ENCODE measurements at regions not wholly inside any gene's neighbourhood (a gene's known extent, or its start where the extent isn't known, plus 50 kb on each side); places are given as distances from the start of the nearest gene placed in this dataset.

DNA sequence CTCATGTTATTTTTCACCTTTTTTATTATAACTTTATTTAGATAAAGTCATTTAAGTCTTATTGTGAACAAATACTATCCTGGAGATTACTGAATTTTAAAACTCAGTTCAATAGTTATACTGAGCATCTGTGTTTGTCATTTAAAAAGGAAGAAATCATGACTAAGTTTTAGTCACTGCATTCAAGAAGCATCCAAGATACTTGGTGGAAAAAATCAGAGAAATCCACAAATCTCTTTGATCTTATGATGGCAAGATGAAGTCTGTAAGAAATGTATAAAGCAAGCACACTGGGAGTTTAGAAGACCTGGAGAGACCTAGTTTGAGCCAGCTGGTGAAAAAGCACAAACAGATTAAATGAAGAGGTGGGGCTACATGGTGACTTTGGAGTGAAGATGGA lies 529.8 kb upstream of the IGFBP3 start:
- Mint-ChIP-seq H3K4me1 (ENCODE audit: low read depth) (peaks cover 37% of the 10 kb centered on the region), H3K36me3 (ENCODE audit: low read depth) (peaks cover 4% of the 10 kb centered on the region; the same call in 1 of the 2 replicates), H3K27me3 (ENCODE audit: insufficient read depth) (peaks cover 3% of the 10 kb centered on the region; the same call in 1 of the 2 replicates), H3K27ac (no peak overlapping the region; the same call in 1 of the 2 replicates), H3K4me3 (no peak overlapping the region), H3K9me3 (no peaks in the 10 kb centered on the region)
- TF ChIP-seq, protein P1, sequence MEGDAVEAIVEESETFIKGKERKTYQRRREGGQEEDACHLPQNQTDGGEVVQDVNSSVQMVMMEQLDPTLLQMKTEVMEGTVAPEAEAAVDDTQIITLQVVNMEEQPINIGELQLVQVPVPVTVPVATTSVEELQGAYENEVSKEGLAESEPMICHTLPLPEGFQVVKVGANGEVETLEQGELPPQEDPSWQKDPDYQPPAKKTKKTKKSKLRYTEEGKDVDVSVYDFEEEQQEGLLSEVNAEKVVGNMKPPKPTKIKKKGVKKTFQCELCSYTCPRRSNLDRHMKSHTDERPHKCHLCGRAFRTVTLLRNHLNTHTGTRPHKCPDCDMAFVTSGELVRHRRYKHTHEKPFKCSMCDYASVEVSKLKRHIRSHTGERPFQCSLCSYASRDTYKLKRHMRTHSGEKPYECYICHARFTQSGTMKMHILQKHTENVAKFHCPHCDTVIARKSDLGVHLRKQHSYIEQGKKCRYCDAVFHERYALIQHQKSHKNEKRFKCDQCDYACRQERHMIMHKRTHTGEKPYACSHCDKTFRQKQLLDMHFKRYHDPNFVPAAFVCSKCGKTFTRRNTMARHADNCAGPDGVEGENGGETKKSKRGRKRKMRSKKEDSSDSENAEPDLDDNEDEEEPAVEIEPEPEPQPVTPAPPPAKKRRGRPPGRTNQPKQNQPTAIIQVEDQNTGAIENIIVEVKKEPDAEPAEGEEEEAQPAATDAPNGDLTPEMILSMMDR (IDR thresholded peaks at IDR 0.05): no peak
- DNase-seq: no peak

DNA sequence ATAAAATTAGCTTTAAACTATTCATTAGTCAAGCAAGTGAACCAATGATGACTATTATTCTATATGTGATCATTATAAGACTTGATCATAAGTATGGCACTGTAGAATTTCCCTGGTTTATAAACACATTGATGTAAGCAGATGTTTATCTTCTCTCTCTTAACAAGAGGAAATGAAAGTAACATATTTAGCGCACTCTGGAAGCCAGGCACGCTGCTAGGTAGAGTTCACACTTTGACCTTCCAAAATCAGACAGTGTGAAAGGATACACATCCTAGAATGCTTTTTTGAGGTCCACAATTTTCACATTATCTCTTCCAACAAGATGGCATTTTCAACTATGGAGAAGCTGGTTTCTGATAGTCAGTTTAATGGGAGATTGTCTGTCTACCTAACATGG lies 529.4 kb upstream of the IGFBP3 start:
- Mint-ChIP-seq H3K36me3 (ENCODE audit: low read depth) (peaks cover 4% of the 10 kb centered on the region; the same call in 1 of the 2 replicates), H3K27me3 (ENCODE audit: insufficient read depth) (peaks cover 3% of the 10 kb centered on the region; the same call in 1 of the 2 replicates), H3K9me3 (no peaks in the 10 kb centered on the region), H3K27ac (no peak overlapping the region), H3K4me3 (no peak overlapping the region), H3K4me1 (ENCODE audit: low read depth) (peaks cover 32% of the 10 kb centered on the region)
- TF ChIP-seq, protein P1 (IDR thresholded peaks at IDR 0.05): no peak
- DNase-seq: no peak

DNA sequence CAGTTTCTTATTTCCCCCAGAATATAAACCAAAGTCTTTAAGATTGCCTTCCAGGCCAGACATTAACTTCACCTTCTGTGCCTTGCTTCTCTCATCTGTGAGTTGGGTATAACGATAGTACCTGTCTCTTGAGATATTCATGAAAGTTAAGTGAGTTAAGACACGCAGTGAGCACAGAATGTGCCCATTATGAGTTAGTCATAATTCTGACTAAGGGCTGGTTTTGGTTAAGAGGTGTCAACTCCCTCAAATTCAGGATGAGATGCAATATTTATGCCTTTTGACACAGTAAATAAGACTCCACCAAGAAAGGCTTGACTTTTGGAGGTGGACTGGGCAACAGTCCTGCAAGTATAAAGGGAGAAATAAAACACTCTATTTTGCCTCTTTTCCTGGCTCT lies 528.7 kb upstream of the IGFBP3 start:
- Mint-ChIP-seq H3K4me3 (no peak overlapping the region), H3K9me3 (no peaks in the 10 kb centered on the region), H3K36me3 (ENCODE audit: low read depth) (peaks cover 4% of the 10 kb centered on the region; the same call in 1 of the 2 replicates), H3K27me3 (ENCODE audit: insufficient read depth) (peaks cover 3% of the 10 kb centered on the region; the same call in 1 of the 2 replicates), H3K4me1 (ENCODE audit: low read depth) (peaks cover 27% of the 10 kb centered on the region), H3K27ac (no peak overlapping the region)
- DNase-seq: no peak
- TF ChIP-seq, protein P1 (IDR thresholded peaks at IDR 0.05): no peak

DNA sequence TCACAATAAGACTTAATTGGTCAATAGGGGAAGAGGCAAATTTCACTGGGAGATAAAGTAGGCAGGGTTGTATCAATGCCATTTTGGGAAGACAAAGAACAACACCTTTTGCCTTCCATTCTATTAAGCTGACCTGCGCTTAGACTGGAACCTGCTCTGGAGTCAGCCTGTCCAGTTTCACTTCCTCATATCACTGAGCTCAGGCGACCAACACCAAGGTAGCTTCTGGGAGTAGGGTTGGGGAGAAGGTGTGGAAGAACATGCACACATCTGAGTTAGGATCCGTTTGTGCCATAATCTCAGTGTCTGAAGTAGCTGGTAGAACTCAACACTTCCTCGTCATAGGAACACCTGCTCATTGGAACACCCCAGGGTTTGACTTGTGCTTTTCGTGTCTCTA lies 527.4 kb upstream of the IGFBP3 start:
- no peak for DNase-seq
- Mint-ChIP-seq H3K27me3 (ENCODE audit: insufficient read depth) (peaks cover 3% of the 10 kb centered on the region), H3K36me3 (ENCODE audit: low read depth) (no peaks in the 10 kb centered on the region), H3K9me3 (no peaks in the 10 kb centered on the region), H3K4me3 (no peak overlapping the region), H3K4me1 (ENCODE audit: low read depth) (peaks cover 34% of the 10 kb centered on the region), H3K27ac (no peak overlapping the region)
- TF ChIP-seq, protein P1 (IDR thresholded peaks at IDR 0.05): no peak

DNA sequence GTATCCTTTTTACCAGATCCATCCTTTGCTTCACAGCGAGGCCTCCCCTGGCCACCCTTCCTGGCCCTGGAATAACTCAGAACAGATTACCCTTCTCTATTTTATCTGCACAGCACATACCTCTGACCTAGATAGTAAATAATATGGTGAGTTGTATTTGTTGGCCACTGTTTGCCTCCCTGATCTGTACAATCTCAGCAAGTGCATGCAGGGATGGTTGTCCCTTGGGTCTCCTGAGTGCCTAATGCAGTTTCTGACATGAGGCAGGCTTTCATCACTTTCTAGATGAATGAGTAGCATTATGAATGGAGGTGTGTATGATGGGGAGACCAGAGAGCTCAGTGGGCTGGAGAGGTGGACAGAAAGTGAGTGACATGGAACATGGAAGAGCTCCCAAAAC lies 525.1 kb upstream of the IGFBP3 start:
- no peaks in the 10 kb centered on the region for H3K36me3 Mint-ChIP-seq (ENCODE audit: low read depth)
- peaks cover 31% of the 10 kb centered on the region for H3K4me1 Mint-ChIP-seq (ENCODE audit: low read depth)
- no peak for DNase-seq
- no peak overlapping the region for H3K4me3 Mint-ChIP-seq
- TF ChIP-seq, protein P1 (IDR thresholded peaks at IDR 0.05): no peak
- no peaks in the 10 kb centered on the region for H3K9me3 Mint-ChIP-seq
- peaks cover 3% of the 10 kb centered on the region for H3K27me3 Mint-ChIP-seq (ENCODE audit: insufficient read depth)
- H3K27ac Mint-ChIP-seq: no peak overlapping the region

DNA sequence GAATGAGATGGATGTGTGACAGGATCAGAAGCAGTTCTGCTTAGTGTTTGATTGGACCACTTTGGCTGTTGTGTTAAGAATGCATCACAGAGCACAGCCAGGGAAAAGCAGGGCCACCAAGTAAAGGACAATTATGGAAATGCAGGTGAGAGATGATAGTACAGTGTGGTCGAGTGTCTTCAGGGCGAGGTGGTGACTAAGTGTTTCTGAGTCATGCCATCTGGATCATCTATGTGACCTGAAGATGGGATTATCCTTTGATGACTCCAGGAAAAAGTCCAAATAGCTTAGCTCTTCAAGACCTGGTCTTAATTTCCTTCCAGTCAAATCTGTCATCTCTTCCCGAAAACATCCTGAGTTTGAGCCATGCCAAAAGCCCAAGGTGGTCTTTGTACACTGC lies 523.2 kb upstream of the IGFBP3 start:
- Mint-ChIP-seq H3K27ac (no peak overlapping the region), H3K4me3 (no peak overlapping the region), H3K9me3 (no peaks in the 10 kb centered on the region), H3K36me3 (ENCODE audit: low read depth) (no peaks in the 10 kb centered on the region), H3K27me3 (ENCODE audit: insufficient read depth) (peaks cover 8% of the 10 kb centered on the region), H3K4me1 (ENCODE audit: low read depth) (peaks cover 14% of the 10 kb centered on the region)
- peak; percentile 19 for DNase-seq
- TF ChIP-seq, protein P1 (IDR thresholded peaks at IDR 0.05): no peak
